ENCODE measurements at regions not wholly inside any gene's neighbourhood (a gene's known extent, or its start where the extent isn't known, plus 50 kb on each side); places are given as distances from the start of the nearest gene placed in this dataset.

DNA sequence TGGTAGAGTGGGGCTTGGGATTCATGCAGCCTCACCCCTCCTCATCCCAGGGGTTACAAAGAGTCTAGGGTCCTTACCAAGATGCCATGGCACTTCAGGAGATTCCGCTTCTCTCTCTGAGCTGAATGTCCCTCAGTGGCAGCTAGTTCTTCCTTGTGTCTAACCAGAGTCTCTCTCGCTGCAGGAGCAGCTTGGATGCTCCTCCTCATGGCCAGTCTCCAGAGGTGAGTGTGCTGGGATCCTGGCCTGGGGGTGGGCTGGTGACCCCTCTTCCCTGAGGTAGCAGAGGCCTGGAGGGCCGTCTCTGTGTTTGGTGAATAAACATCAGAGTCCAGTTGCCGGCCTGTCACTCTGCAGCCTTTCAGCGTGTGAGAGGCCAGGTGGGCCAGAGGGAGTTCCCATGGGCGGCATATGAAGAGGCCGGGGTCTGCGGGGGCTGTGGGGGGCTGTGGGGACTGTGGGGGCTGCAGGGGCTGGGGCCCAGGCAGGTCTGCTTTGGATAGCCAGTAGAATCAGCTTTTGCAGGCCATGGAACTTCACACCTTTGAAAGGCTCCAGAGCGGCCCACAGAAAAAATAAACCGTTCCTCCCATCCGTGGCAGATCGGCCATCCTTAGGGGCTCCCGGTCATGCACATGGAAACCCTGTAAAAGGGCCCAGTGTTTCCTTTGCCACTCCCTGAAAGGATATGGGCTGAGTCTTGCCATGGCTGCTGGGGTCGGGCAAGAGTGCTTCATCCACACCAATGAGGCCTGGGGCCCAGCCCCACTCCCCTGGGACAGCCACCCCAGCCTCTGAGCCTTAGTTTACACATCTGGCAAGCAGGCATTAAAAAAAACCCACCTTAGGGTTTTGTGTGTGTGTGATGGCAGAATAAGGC, 256.4 kb downstream of the FOXD2 start:
- TF ChIP-seq CTCF (IDR thresholded peaks at IDR 0.05) (no peak), POLR2A (IDR thresholded peaks at IDR 0.05) (no peak)

All from lower leg skin (tissue), 3 donors.